A549 (cell line): ENCODE measurements at regions not wholly inside any gene's neighbourhood (a gene's known extent, or its start where the extent isn't known, plus 50 kb on each side); places are given as distances from the start of the nearest gene placed in this dataset.

Experiments
- ATAC-seq, 2 experiments: fragments of 200-7000 bp in 1 of 2; fragments of >200 bp in 1 of 2; cut with Nextera tagmentation in 1 of 2; cut with Tn5 transposase in 1 of 2; 3 replicates each; pipeline versions ENCODE4 v1.8.0 to v1.9.1; 2018 to 2020; ENCODE audit warnings: mild to moderate bottlenecking in 1 of 2, moderate library complexity in 1 of 2
- CTCF ChIA-PET: fragments of 300-600 bp; sonication (Branson Sonifier 250); formaldehyde crosslinking; extraction: SDS; loops from one replicate; lab custom pipeline; 2021; ENCODE audit warnings: antibody characterized with exemption, inconsistent platforms; lab: Yijun Ruan, JAX
- POLR2A ChIA-PET: fragments of 350-600 bp; formaldehyde crosslinking; extraction: SDS; loops from one replicate; lab custom pipeline; 2021; ENCODE audit warnings: antibody characterized with exemption, inconsistent platforms; lab: Yijun Ruan, JAX
- DNase-seq, 2 experiments: peaks; one replicate each; pipeline versions ENCODE4 v3.0.0 to v3.0.0-alpha.2; 2011 to 2016; ENCODE audit warnings: low read depth in 1 of 2, low spot score in 1 of 2
- FAIRE-seq: peaks from 2 replicates; lab custom pipeline; 2011; peaks lifted over from hg19 to GRCh38; lab: Jason Lieb, UNC
- H3K27ac ChIP-seq, 2 experiments: fragments of >200 bp; sonication (Bioruptor Twin); formaldehyde crosslinking; 3 replicates each; pipeline ENCODE4 v1.5.1; 2016 to 2017
- H3K4me1 ChIP-seq: fragments of >200 bp; sonication (Bioruptor Twin); formaldehyde crosslinking; 3 replicates; pipeline ENCODE4 v1.6.1; 2016
- H3K4me2 ChIP-seq: fragments of >200 bp; sonication (Bioruptor Twin); formaldehyde crosslinking; 3 replicates; pipeline ENCODE4 v1.6.1; 2016
- H3K4me3 ChIP-seq: fragments of >200 bp; sonication (Bioruptor Twin); formaldehyde crosslinking; 3 replicates; pipeline ENCODE4 v1.5.1; 2016
- H3K9me3 ChIP-seq: fragments of >200 bp; sonication (Bioruptor Twin); formaldehyde crosslinking; 3 replicates; pipeline ENCODE4 v1.6.1; 2016
- BHLHE40 ChIP-seq: IDR thresholded peaks from 2 replicates; pipeline ENCODE4 v1.6.1; 2012; ENCODE audit warnings: low read depth, low read length, inconsistent platforms
- CBX2 ChIP-seq: fragments of 200-600 bp; sonication (generic); IDR thresholded peaks from 2 replicates; pipeline ENCODE4 v1.6.1; 2016; ENCODE audit warnings: low read depth, mild to moderate bottlenecking, borderline replicate concordance
- CBX8 ChIP-seq: fragments of 200-600 bp; sonication (generic); IDR thresholded peaks from 2 replicates; pipeline ENCODE4 v1.6.1; 2016
- CHD4 ChIP-seq: fragments of 200-600 bp; sonication (generic); IDR thresholded peaks from 2 replicates; pipeline ENCODE4 v1.6.1; 2016; ENCODE audit warnings: antibody characterized with exemption, mild to moderate bottlenecking, borderline replicate concordance
- CTCF ChIP-seq: fragments of >200 bp; sonication (Bioruptor Twin); formaldehyde crosslinking; IDR thresholded peaks from 3 replicates; pipeline ENCODE4 v1.5.1; 2016
- EHMT2 ChIP-seq: fragments of 200-600 bp; sonication (generic); IDR thresholded peaks from 2 replicates; pipeline ENCODE4 v1.6.1; 2016; ENCODE audit warnings: antibody characterized with exemption, low read depth, mild to moderate bottlenecking, moderate library complexity
- ESRRA ChIP-seq: fragments of 150-350 bp; IDR thresholded peaks from 2 replicates; pipeline ENCODE4 v1.6.1; 2014; ENCODE audit warnings: mild to moderate bottlenecking, low read length, borderline replicate concordance
- FOSL2 ChIP-seq, 2 experiments: fragments of 450-650 bp in 1 of 2; fragments of >200 bp in 1 of 2; sonication (Bioruptor Twin) in 1 of 2; formaldehyde crosslinking; IDR thresholded peaks; 2 replicates each; pipeline versions ENCODE4 v1.5.0 to v1.6.1; 2016 to 2020; ENCODE audit warnings: mild to moderate bottlenecking in 1 of 2, moderate library complexity in 1 of 2
- HEYL ChIP-seq: fragments of 250-450 bp; sonication (Bioruptor Pico); IDR thresholded peaks from 2 replicates; pipeline ENCODE4 v1.8.0; 2021; ENCODE audit warnings: mild to moderate bottlenecking, moderate library complexity
- HOXB13 ChIP-seq: fragments of 250-450 bp; sonication (Bioruptor Pico); IDR thresholded peaks from 2 replicates; pipeline ENCODE4 v1.5.0; 2020; ENCODE audit warnings: low read depth, mild to moderate bottlenecking, moderate library complexity
- KDM1A ChIP-seq: fragments of 200-600 bp; sonication (generic); IDR thresholded peaks from 2 replicates; pipeline ENCODE4 v1.6.1; 2016; ENCODE audit warnings: low read depth, mild to moderate bottlenecking
- KDM5A ChIP-seq: fragments of 200-600 bp; sonication (generic); IDR thresholded peaks from 2 replicates; pipeline ENCODE4 v1.6.1; 2016; ENCODE audit warnings: antibody characterized with exemption, mild to moderate bottlenecking
- MAFK ChIP-seq: fragments of 450-650 bp; IDR thresholded peaks from 2 replicates; pipeline ENCODE4 v1.6.1; 2014; ENCODE audit not compliant: partially characterized antibody
- PBX3 ChIP-seq: IDR thresholded peaks from 2 replicates; pipeline ENCODE4 v1.6.1; 2012
- PHF8 ChIP-seq: fragments of 200-600 bp; sonication (generic); IDR thresholded peaks from 2 replicates; pipeline ENCODE4 v1.6.1; 2016; ENCODE audit warnings: low read depth, mild to moderate bottlenecking, antibody characterized with exemption, moderate library complexity, borderline replicate concordance
- RAD21 ChIP-seq, 2 experiments: fragments of >200 bp in 1 of 2; sonication (Bioruptor Twin) in 1 of 2; formaldehyde crosslinking in 1 of 2; IDR thresholded peaks in 1 of 2; conservative IDR thresholded peaks in 1 of 2; 2 replicates in 1 of 2; 3 replicates in 1 of 2; pipeline ENCODE4 v1.6.1; 2012 to 2018; ENCODE audit warnings: inconsistent platforms in 1 of 2
- REST ChIP-seq: fragments of 200-600 bp; sonication (generic); IDR thresholded peaks from 2 replicates; pipeline ENCODE4 v1.6.1; 2016; ENCODE audit warnings: antibody characterized with exemption, mild to moderate bottlenecking, moderate library complexity
- RFX5 ChIP-seq: fragments of 450-650 bp; IDR thresholded peaks from 2 replicates; pipeline ENCODE4 v1.7.1; 2014; ENCODE audit warnings: antibody characterized with exemption, mild to moderate bottlenecking, moderate library complexity
- SREBF2 ChIP-seq: fragments of 450-650 bp; IDR thresholded peaks from 2 replicates; pipeline ENCODE4 v1.6.1; 2014; ENCODE audit warnings: mild to moderate bottlenecking, moderate library complexity
- TFCP2L1 ChIP-seq: fragments of 250-450 bp; sonication (Bioruptor Pico); IDR thresholded peaks from 2 replicates; pipeline ENCODE4 v1.5.0; 2021; ENCODE audit warnings: mild to moderate bottlenecking
- ZC3H11A ChIP-seq: fragments of 450-650 bp; IDR thresholded peaks from 2 replicates; pipeline ENCODE4 v1.6.1; 2014; ENCODE audit warnings: antibody characterized with exemption, mild to moderate bottlenecking
- ZFP36 ChIP-seq: fragments of 450-650 bp; IDR thresholded peaks from 2 replicates; pipeline ENCODE4 v1.6.1; 2014; ENCODE audit warnings: borderline replicate concordance; ENCODE audit not compliant: partially characterized antibody
- ZSCAN20 ChIP-seq: fragments of 250-450 bp; sonication (Bioruptor Pico); IDR thresholded peaks from 2 replicates; pipeline ENCODE4 v1.8.0; 2022; ENCODE audit warnings: mild to moderate bottlenecking, moderate library complexity
- WGBS: methylation state at CpG from one replicate; pipeline ENCODE4 v1.1.6; 2017; ENCODE audit errors: missing lambda C conversion rate; 5-methylcytosine and 5-hydroxymethylcytosine counted together
- TF ChIP-seq, protein P1 (sequence below): fragments of 150-350 bp; IDR thresholded peaks from 2 replicates; pipeline ENCODE4 v1.6.1; 2014; ENCODE audit warnings: low read depth, mild to moderate bottlenecking, low read length

DNA sequence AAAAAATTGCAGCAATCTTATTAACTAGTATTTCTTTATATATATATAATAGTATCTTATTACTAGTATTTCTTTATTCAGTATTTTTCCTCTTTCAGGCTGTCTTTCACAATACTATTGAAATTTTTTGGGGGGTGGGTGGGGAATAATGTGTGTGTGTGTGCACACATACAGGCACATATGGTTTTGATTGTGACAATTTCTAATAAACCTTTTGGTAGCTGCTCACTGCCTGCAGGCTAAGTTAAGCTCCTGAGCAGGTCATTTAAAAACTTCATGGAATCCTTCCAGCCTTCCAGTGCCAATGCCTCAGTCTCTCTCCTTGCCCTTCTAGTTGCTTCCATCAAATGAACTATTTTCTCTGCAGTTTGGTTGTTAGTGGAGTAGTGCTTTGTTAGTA is 490.1 kb downstream of the PCNX1 start:
- ChIA-PET CTCF (no interaction called here), POLR2A (no interaction called here)
- Histone ChIP-seq H3K27ac (no peak overlapping the region), H3K9me3 (no peaks in the 10 kb centered on the region), H3K4me3 (no peak overlapping the region), H3K4me2 (no peak overlapping the region), H3K4me1 (no peaks in the 10 kb centered on the region)
- ATAC-seq (no peak), FAIRE-seq (no peak), DNase-seq (no peak)
- TF ChIP-seq PHF8 (no peak), ZFP36 (no peak), TFCP2L1 (CRISPR knock-in tag) (no peak), MAFK (no peak), FOSL2 (IDR thresholded peaks at IDR 0.05) (no peak), FOSL2 (CRISPR knock-in tag; IDR thresholded peaks at IDR 0.05) (no peak), ZSCAN20 (no peak), CHD4 (no peak), RFX5 (no peak), HOXB13 (CRISPR knock-in tag) (no peak), KDM1A (no peak), KDM5A (no peak)

- POLR2A ChIA-PET, result no interaction called here
- H3K9me3 ChIP-seq, result no peaks in the 10 kb centered on the region
- WGBS, result 70% methylated on average over 3 of the region's 3 CpGs
- no peak overlapping the region for H3K4me3 ChIP-seq
- H3K4me1 ChIP-seq, result no peaks in the 10 kb centered on the region
- CTCF ChIA-PET, result no interaction called here
- H3K27ac ChIP-seq, result no peak overlapping the region
- FAIRE-seq, result no peak
- H3K4me2 ChIP-seq, result no peak overlapping the region
- no peak for DNase-seq
- TF ChIP-seq HOXB13 (CRISPR knock-in tag), result no peak
- TF ChIP-seq HEYL (CRISPR knock-in tag), result no peak
- TF ChIP-seq RFX5, result no peak
- TF ChIP-seq EHMT2, result no peak
- no peak for TF ChIP-seq CTCF
- no peak for TF ChIP-seq PBX3
- TF ChIP-seq, protein P1, sequence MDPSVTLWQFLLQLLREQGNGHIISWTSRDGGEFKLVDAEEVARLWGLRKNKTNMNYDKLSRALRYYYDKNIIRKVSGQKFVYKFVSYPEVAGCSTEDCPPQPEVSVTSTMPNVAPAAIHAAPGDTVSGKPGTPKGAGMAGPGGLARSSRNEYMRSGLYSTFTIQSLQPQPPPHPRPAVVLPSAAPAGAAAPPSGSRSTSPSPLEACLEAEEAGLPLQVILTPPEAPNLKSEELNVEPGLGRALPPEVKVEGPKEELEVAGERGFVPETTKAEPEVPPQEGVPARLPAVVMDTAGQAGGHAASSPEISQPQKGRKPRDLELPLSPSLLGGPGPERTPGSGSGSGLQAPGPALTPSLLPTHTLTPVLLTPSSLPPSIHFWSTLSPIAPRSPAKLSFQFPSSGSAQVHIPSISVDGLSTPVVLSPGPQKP, result no peak
- TF ChIP-seq RAD21 (conservative IDR thresholded peaks at IDR 0.05 in 1 of 2, IDR thresholded peaks at IDR 0.05 in 1 of 2), result no peak
- no peak for TF ChIP-seq ESRRA
- TF ChIP-seq TFCP2L1 (CRISPR knock-in tag), result no peak
- TF ChIP-seq CBX2, result no peak
- TF ChIP-seq ZC3H11A, result no peak
- TF ChIP-seq SREBF2, result no peak
- no peak for TF ChIP-seq ZFP36
- TF ChIP-seq REST, result no peak
- TF ChIP-seq CBX8, result no peak
- TF ChIP-seq BHLHE40, result no peak
- no peak for ATAC-seq
Measured at GRCh38 chr14:71398450-71398849, 491.2 kb downstream of the PCNX1 start.
